CD14-positive monocyte (primary cell): ENCODE measurements at regions not wholly inside any gene's neighbourhood (a gene's known extent, or its start where the extent isn't known, plus 50 kb on each side); places are given as distances from the start of the nearest gene placed in this dataset.

Experiments used
- DNase-seq, 3 donors: peaks; one replicate each; pipeline ENCODE4 v3.0.0-alpha.2; 2011 to 2022
- H2AFZ ChIP-seq: 2 replicates; pipeline ENCODE4 v1.6.0; 2012; ENCODE audit warnings: mild to moderate bottlenecking, low read depth, low read length, inconsistent platforms; ENCODE audit not compliant: insufficient read depth, poor library complexity, severe bottlenecking
- H3K27ac ChIP-seq, 2 donors: 1 replicate in 1 of 2; 2 replicates in 1 of 2; pipeline ENCODE4 v1.5.1; 2012 to 2013; ENCODE audit warnings: low read length in 2 of 2, control low read depth in 1 of 2, inconsistent platforms in 1 of 2, low read depth in 1 of 2, mild to moderate bottlenecking in 1 of 2
- H3K27me3 ChIP-seq, 2 donors: one replicate each; pipeline versions ENCODE4 v1.6.0 to v1.6.1; 2011 to 2013; ENCODE audit warnings: low read length in 2 of 2; ENCODE audit not compliant: control insufficient read depth in 2 of 2, insufficient read depth in 2 of 2
- H3K36me3 ChIP-seq, 2 donors: replicated peaks in 1 of 2; 1 replicate in 1 of 2; 2 replicates in 1 of 2; pipeline versions ENCODE4 v1.5.1 to v1.6.1; 2012 to 2013; ENCODE audit warnings: low read length in 2 of 2, control low read depth in 1 of 2, inconsistent platforms in 1 of 2, mild to moderate bottlenecking in 1 of 2; ENCODE audit not compliant: insufficient read depth in 2 of 2, control insufficient read depth in 1 of 2
- H3K4me1 ChIP-seq, 2 donors: 1 replicate in 1 of 2; 2 replicates in 1 of 2; pipeline versions ENCODE4 v1.5.1 to v1.6.1; 2012 to 2013; ENCODE audit warnings: low read length in 2 of 2, control low read depth in 1 of 2, inconsistent platforms in 1 of 2, mild to moderate bottlenecking in 1 of 2, moderate library complexity in 1 of 2; ENCODE audit not compliant: insufficient read depth in 2 of 2, control insufficient read depth in 1 of 2
- H3K4me2 ChIP-seq: replicated peaks from 2 replicates; pipeline ENCODE3; 2012; ENCODE audit warnings: low read length, moderate library complexity, mild to moderate bottlenecking; ENCODE audit not compliant: poor library complexity, severe bottlenecking; ENCODE audit errors: extremely low read depth
- H3K4me3 ChIP-seq, 3 experiments: fragments of 200-600 bp in 1 of 3; sonication (generic) in 1 of 3; replicated peaks in 1 of 3; 1 replicate in 2 of 3; 2 replicates in 1 of 3; pipeline ENCODE4 v1.5.1; 2011 to 2013; ENCODE audit warnings: low read length in 3 of 3, mild to moderate bottlenecking in 3 of 3, control low read depth in 2 of 3, low read depth in 2 of 3, inconsistent platforms in 1 of 3, moderate library complexity in 1 of 3
- H3K79me2 ChIP-seq: 2 replicates; pipeline ENCODE4 v1.6.0; 2012; ENCODE audit warnings: mild to moderate bottlenecking, control low read depth, inconsistent platforms, low read length, moderate library complexity; ENCODE audit not compliant: insufficient read depth
- H3K9ac ChIP-seq: 2 replicates; pipeline ENCODE4 v1.6.0; 2017; ENCODE audit warnings: low read length, mild to moderate bottlenecking; ENCODE audit not compliant: insufficient read depth, poor library complexity, severe bottlenecking
- H3K9me3 ChIP-seq, 2 donors: replicated peaks in 1 of 2; 1 replicate in 1 of 2; 2 replicates in 1 of 2; pipeline versions ENCODE4 v1.5.1 to v1.6.1; 2012 to 2013; ENCODE audit warnings: low read length in 2 of 2, control low read depth in 1 of 2; ENCODE audit not compliant: control insufficient read depth in 1 of 2, insufficient read depth in 1 of 2
- H4K20me1 ChIP-seq: 2 replicates; pipeline ENCODE4 v1.6.0; 2012; ENCODE audit warnings: mild to moderate bottlenecking, low read length, control low read depth, moderate library complexity; ENCODE audit not compliant: insufficient read depth
- H3K27ac Mint-ChIP-seq, 7 donors: one replicate each; pipeline ENCODE4 v1.8.0; 2020; ENCODE audit warnings: mild to moderate bottlenecking in 7 of 7, mixed read lengths in 7 of 7, moderate library complexity in 6 of 7, inconsistent platforms in 2 of 7
- H3K27me3 Mint-ChIP-seq, 3 donors: one replicate each; pipeline ENCODE4 v1.8.0; 2021 to 2022; ENCODE audit warnings: low read depth in 3 of 3, mild to moderate bottlenecking in 3 of 3, mixed read lengths in 3 of 3, moderate library complexity in 3 of 3, inconsistent platforms in 1 of 3
- H3K36me3 Mint-ChIP-seq, 2 donors: one replicate each; pipeline ENCODE4 v1.8.0; 2020; ENCODE audit warnings: mixed read lengths in 2 of 2, inconsistent platforms in 1 of 2, mild to moderate bottlenecking in 1 of 2
- H3K4me1 Mint-ChIP-seq: one replicate; pipeline ENCODE4 v1.8.0; 2020; ENCODE audit warnings: mild to moderate bottlenecking, mixed read lengths
- H3K4me3 Mint-ChIP-seq, 2 donors: one replicate each; pipeline ENCODE4 v1.8.0; 2020; ENCODE audit warnings: mild to moderate bottlenecking in 2 of 2, mixed read lengths in 2 of 2, moderate library complexity in 1 of 2
- H3K9me3 Mint-ChIP-seq, 7 donors: one replicate each; pipeline ENCODE4 v1.8.0; 2020 to 2022; ENCODE audit warnings: mixed read lengths in 7 of 7, mild to moderate bottlenecking in 6 of 7, moderate library complexity in 6 of 7, inconsistent platforms in 2 of 7
- WGBS: methylation state at CpG from one replicate; pipeline ENCODE4 v1.1.5; 2013; ENCODE audit warnings: missing lambda C conversion rate; ENCODE audit not compliant: insufficient coverage; 5-methylcytosine and 5-hydroxymethylcytosine counted together
- intact Hi-C, 2 donors: fragments of 100-400 bp; cut with micrococcal nuclease; formaldehyde crosslinking; loops; one replicate each; pipeline versions ENCODE4 v1.15.0 to v1.15.1; 2023
- TF ChIP-seq, protein P1 (sequence below): fragments of 200-600 bp; IDR thresholded peaks from one replicate; pipeline ENCODE4 v1.8.0; 2022; ENCODE audit warnings: antibody characterized with exemption, mild to moderate bottlenecking

- peaks cover 0 to 2% (median 0%) of the 10 kb centered on the region in 7 donors for H3K9me3 Mint-ChIP-seq
- H3K4me2 ChIP-seq: no peak overlapping the region
- WGBS: 0% methylated on average over 1 of the region's 5 CpGs
- H4K20me1 ChIP-seq: no peaks in the 10 kb centered on the region
- no peak overlapping the region for H3K27ac ChIP-seq
- no peak overlapping the region for H3K4me3 Mint-ChIP-seq
- H3K79me2 ChIP-seq: no peaks in the 10 kb centered on the region
- intact Hi-C loops: no loop called here
- H3K27ac Mint-ChIP-seq: no peak overlapping the region
- no peak overlapping the region for H3K4me3 ChIP-seq
- peaks cover 13 to 16% (median 14%) of the 10 kb centered on the region in 3 donors for H3K27me3 Mint-ChIP-seq
- H3K9ac ChIP-seq: no peak overlapping the region
- no peaks in the 10 kb centered on the region for H3K36me3 ChIP-seq
- no peaks in the 10 kb centered on the region for H3K36me3 Mint-ChIP-seq
- TF ChIP-seq, protein P1, sequence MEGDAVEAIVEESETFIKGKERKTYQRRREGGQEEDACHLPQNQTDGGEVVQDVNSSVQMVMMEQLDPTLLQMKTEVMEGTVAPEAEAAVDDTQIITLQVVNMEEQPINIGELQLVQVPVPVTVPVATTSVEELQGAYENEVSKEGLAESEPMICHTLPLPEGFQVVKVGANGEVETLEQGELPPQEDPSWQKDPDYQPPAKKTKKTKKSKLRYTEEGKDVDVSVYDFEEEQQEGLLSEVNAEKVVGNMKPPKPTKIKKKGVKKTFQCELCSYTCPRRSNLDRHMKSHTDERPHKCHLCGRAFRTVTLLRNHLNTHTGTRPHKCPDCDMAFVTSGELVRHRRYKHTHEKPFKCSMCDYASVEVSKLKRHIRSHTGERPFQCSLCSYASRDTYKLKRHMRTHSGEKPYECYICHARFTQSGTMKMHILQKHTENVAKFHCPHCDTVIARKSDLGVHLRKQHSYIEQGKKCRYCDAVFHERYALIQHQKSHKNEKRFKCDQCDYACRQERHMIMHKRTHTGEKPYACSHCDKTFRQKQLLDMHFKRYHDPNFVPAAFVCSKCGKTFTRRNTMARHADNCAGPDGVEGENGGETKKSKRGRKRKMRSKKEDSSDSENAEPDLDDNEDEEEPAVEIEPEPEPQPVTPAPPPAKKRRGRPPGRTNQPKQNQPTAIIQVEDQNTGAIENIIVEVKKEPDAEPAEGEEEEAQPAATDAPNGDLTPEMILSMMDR: no peak
- H3K4me1 Mint-ChIP-seq: no peaks in the 10 kb centered on the region
- no peaks in the 10 kb centered on the region for H3K27me3 ChIP-seq
- no peak overlapping the region for H2AFZ ChIP-seq
- no peaks in the 10 kb centered on the region for H3K4me1 ChIP-seq
- H3K9me3 ChIP-seq: no peaks in the 10 kb centered on the region
- DNase-seq: no peak
Measured at GRCh38 chr15:68488290-68488689, 56.3 kb upstream of the ITGA11 start.

- intact Hi-C loops: no loop called here
Measured at GRCh38 chr15:68488966-68489365, 57.0 kb upstream of the ITGA11 start.

More at GRCh38 chr15:68488966-68489365, 57.0 kb upstream of the ITGA11 start:
- Histone ChIP-seq H3K9ac (no peak overlapping the region), H3K4me1 (no peaks in the 10 kb centered on the region), H4K20me1 (no peaks in the 10 kb centered on the region), H3K4me3 (no peak overlapping the region), H3K4me2 (no peak overlapping the region), H3K27ac (no peak overlapping the region), H3K79me2 (no peaks in the 10 kb centered on the region), H3K27me3 (no peaks in the 10 kb centered on the region), H3K9me3 (no peaks in the 10 kb centered on the region), H2AFZ (no peak overlapping the region), H3K36me3 (no peaks in the 10 kb centered on the region)
- peaks cover 15 to 18% (median 16%) of the 10 kb centered on the region in 3 donors for H3K27me3 Mint-ChIP-seq
- no peaks in the 10 kb centered on the region for H3K36me3 Mint-ChIP-seq
- H3K4me3 Mint-ChIP-seq: no peak overlapping the region
- no peak for DNase-seq
- WGBS: 100% methylated on average over 1 of the region's 5 CpGs
- no peaks in the 10 kb centered on the region for H3K4me1 Mint-ChIP-seq
- H3K27ac Mint-ChIP-seq: no peak overlapping the region
- H3K9me3 Mint-ChIP-seq: peaks cover 0 to 2% (median 0%) of the 10 kb centered on the region in 7 donors
- TF ChIP-seq, protein P1: no peak
